Breast epithelium (tissue), 4 donors: ENCODE measurements at regions not wholly inside any gene's neighbourhood (a gene's known extent, or its start where the extent isn't known, plus 50 kb on each side); places are given as distances from the start of the nearest gene placed in this dataset.

Source experiments
- DNase-seq, 2 donors: peaks; one replicate each; pipeline ENCODE4 v3.0.0-alpha.2; 2019; ENCODE audit warnings: low spot score in 2 of 2
- H3K27ac ChIP-seq, 2 donors: fragments of 200-600 bp; sonication (generic) in 1 of 2; one replicate each; pipeline ENCODE4 v1.5.1; 2016 to 2019; ENCODE audit warnings: mild to moderate bottlenecking in 1 of 2
- H3K27me3 ChIP-seq, 2 donors: fragments of 200-600 bp; sonication (generic) in 1 of 2; one replicate each; pipeline versions ENCODE4 v1.5.1 to v1.6.0; 2017 to 2019; ENCODE audit warnings: control low read depth in 1 of 2, mild to moderate bottlenecking in 1 of 2
- H3K36me3 ChIP-seq: fragments of 200-600 bp; one replicate; pipeline ENCODE4 v1.5.1; 2019
- H3K4me1 ChIP-seq, 2 donors: fragments of 200-600 bp; sonication (generic); one replicate each; pipeline ENCODE4 v1.5.1; 2016 to 2019; ENCODE audit warnings: control low read depth in 1 of 2
- H3K4me3 ChIP-seq, 3 donors: fragments of 200-600 bp; sonication (generic); 1 replicate in 2 of 3; 2 replicates in 1 of 3; pipeline ENCODE4 v1.5.1; 2016 to 2019; ENCODE audit warnings: mild to moderate bottlenecking in 3 of 3, moderate library complexity in 2 of 3
- H3K9me3 ChIP-seq, 2 donors: fragments of 200-600 bp; sonication (generic) in 1 of 2; one replicate each; pipeline ENCODE4 v1.5.1; 2016 to 2019; ENCODE audit warnings: control low read depth in 1 of 2
- CTCF ChIP-seq, 3 donors: fragments of 450-650 bp; IDR thresholded peaks; one replicate each; pipeline ENCODE4 v1.5.1; 2016 to 2017; ENCODE audit warnings: antibody characterized with exemption in 3 of 3, mild to moderate bottlenecking in 3 of 3, moderate library complexity in 3 of 3
- POLR2A ChIP-seq: fragments of 450-650 bp; IDR thresholded peaks from one replicate; pipeline ENCODE4 v1.6.1; 2016; ENCODE audit warnings: antibody characterized with exemption, mild to moderate bottlenecking, moderate library complexity
- POLR2AphosphoS5 ChIP-seq, 3 donors: sonication (generic); formaldehyde crosslinking; IDR thresholded peaks; one replicate each; pipeline ENCODE4 v1.6.1; 2017; ENCODE audit warnings: antibody characterized with exemption in 3 of 3
- intact Hi-C: fragments of 100-400 bp; cut with DNase I; formaldehyde crosslinking; loops from one replicate; pipeline ENCODE4 v1.15.1; 2023; ENCODE audit warnings: low total_unique reads

- TF ChIP-seq CTCF (IDR thresholded peaks at IDR 0.05) (no peak), POLR2A (no peak), POLR2AphosphoS5 (IDR thresholded peaks at IDR 0.05) (no peak)
- Histone ChIP-seq H3K4me3 (no peak overlapping the region), H3K9me3 (no peaks in the 10 kb centered on the region), H3K4me1 (no peaks in the 10 kb centered on the region), H3K36me3 (no peaks in the 10 kb centered on the region), H3K27me3 (no peaks in the 10 kb centered on the region), H3K27ac (no peak overlapping the region)
- no peak for DNase-seq
- intact Hi-C loops = no loop called here
These were observed 733.7 kb upstream of the FAM98A start for GRCh38 chr2:34332813-34333212.

GRCh38 chr2:34320056-34320455, 721.0 kb upstream of the FAM98A start:
- Histone ChIP-seq H3K4me1 (no peaks in the 10 kb centered on the region), H3K27ac (no peak overlapping the region), H3K4me3 (no peak overlapping the region), H3K9me3 (no peaks in the 10 kb centered on the region), H3K27me3 (no peaks in the 10 kb centered on the region), H3K36me3 (no peaks in the 10 kb centered on the region)
- intact Hi-C loops = no loop called here
- DNase-seq = no peak
- TF ChIP-seq CTCF (IDR thresholded peaks at IDR 0.05) = no peak
- no peak for TF ChIP-seq POLR2AphosphoS5 (IDR thresholded peaks at IDR 0.05)
- TF ChIP-seq POLR2A = no peak

GRCh38 chr2:34317797-34318196, 718.7 kb upstream of the FAM98A start:
- H3K4me1 ChIP-seq = no peaks in the 10 kb centered on the region
- H3K4me3 ChIP-seq = no peak overlapping the region
- no peak for DNase-seq
- no peaks in the 10 kb centered on the region for H3K9me3 ChIP-seq
- H3K27me3 ChIP-seq = no peaks in the 10 kb centered on the region
- intact Hi-C loops = no loop called here
- H3K27ac ChIP-seq = no peak overlapping the region
- TF ChIP-seq CTCF (IDR thresholded peaks at IDR 0.05) (no peak), POLR2A (no peak), POLR2AphosphoS5 (IDR thresholded peaks at IDR 0.05) (no peak)
- H3K36me3 ChIP-seq = no peaks in the 10 kb centered on the region

- Histone ChIP-seq H3K9me3 (no peaks in the 10 kb centered on the region), H3K4me1 (no peaks in the 10 kb centered on the region), H3K36me3 (no peaks in the 10 kb centered on the region), H3K4me3 (no peak overlapping the region), H3K27me3 (no peaks in the 10 kb centered on the region), H3K27ac (no peak overlapping the region)
- no peak for DNase-seq
- TF ChIP-seq POLR2AphosphoS5 (IDR thresholded peaks at IDR 0.05) (no peak), CTCF (IDR thresholded peaks at IDR 0.05) (no peak), POLR2A (no peak)
- intact Hi-C loops = no loop called here
These were observed 717.7 kb upstream of the FAM98A start for GRCh38 chr2:34316788-34317187.

GRCh38 chr2:34311816-34312215, 712.7 kb upstream of the FAM98A start:
- H3K4me1 ChIP-seq = no peaks in the 10 kb centered on the region
- TF ChIP-seq POLR2A (no peak), CTCF (IDR thresholded peaks at IDR 0.05) (no peak), POLR2AphosphoS5 (IDR thresholded peaks at IDR 0.05) (no peak)
- no peak overlapping the region for H3K27ac ChIP-seq
- no peaks in the 10 kb centered on the region for H3K9me3 ChIP-seq
- DNase-seq = no peak
- H3K36me3 ChIP-seq = no peaks in the 10 kb centered on the region
- H3K27me3 ChIP-seq = no peaks in the 10 kb centered on the region
- H3K4me3 ChIP-seq = no peak overlapping the region
- intact Hi-C loops = no loop called here
